GM19438 (cell line): ENCODE measurements at regions not wholly inside any gene's neighbourhood (a gene's known extent, or its start where the extent isn't known, plus 50 kb on each side); places are given as distances from the start of the nearest gene placed in this dataset.
"Not testable (repeated sequence)": the region's sequence is repeated elsewhere in the genome, so short reads cannot be mapped to it uniquely, and the experiment has no call there.

Experiments used
- ATAC-seq: cut with Tn5 transposase; IDR thresholded peaks from one replicate; pipeline ENCODE4 v1.9.1; 2021; ENCODE audit warnings: low read depth; ENCODE audit not compliant: unreplicated experiment

DNA sequence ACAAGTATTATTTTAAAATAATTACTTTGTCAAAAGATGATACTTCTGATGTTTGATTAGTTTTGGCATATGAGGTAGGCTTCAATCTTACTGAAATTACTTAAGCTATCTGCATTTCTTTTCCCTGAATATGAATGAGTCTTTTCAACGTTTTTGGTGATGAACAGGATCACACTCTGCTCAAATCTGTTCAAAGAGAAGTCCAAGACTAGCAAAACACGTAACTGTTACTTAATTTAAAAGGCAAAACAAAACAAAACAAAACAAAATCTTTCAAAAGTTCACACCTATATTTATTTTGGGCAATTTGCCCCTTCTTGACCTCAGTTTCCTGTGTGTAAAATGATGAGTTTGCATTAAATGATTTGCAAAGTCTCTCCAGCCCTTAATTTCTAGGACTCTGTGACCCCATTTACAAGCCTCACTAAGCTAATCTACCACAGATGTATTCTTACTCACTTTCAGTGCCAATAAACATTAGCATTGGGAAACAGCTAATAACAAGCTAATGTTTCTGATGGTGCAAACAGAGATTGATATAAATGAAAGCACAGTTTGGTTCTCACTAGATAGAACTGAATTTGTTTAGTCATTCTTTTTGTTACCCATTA is 865.4 kb downstream of the LTN1 start:
- no peak for ATAC-seq

DNA sequence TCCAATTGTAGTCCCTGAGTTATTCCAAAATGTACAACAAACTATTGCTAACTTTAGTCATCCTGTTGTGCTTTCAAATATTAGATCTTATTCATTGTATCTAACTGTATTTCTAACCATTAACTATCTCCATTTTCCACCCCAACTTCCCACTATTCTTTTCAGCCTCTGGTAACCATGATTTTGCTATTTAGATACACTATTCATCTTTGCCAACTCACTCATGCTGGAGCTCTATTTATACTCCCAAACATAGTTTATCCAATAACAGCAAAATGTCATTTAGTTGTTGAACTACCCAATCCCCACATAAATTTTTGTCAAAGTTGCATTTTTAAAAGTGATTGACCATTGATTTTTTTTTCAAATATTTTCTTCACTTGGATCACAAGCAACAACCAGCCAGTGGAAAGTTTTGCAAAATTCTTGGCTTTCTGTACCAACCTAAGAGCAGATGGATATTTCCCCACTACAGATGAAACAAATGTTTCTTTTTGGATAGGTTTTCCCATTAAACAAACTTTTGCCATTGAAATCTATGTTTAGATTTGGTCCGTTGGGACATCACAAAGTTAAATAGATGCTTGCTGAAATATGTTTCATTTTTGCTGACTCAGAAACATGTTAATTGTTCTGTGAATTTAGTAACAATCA is 866.0 kb downstream of the LTN1 start:
- ATAC-seq = no peak

DNA sequence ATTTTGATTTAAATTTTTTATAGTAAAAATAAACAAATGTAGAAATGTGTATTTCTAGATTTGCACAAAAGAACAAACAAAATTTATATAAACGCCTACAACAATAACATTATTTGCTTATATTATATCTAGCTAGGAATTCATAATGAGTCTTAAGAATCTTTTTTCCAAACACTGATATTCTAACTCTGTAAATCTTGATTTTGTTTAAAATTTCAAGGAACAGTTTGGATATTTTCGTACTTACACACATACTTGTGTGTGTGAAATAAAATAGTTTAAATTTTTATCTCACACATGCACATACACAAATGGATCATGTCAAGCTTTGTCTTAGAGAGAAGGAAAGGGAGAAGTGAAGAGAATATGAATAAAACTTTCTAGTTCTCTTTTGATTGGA is 868.1 kb downstream of the LTN1 start:
- no peak for ATAC-seq

DNA sequence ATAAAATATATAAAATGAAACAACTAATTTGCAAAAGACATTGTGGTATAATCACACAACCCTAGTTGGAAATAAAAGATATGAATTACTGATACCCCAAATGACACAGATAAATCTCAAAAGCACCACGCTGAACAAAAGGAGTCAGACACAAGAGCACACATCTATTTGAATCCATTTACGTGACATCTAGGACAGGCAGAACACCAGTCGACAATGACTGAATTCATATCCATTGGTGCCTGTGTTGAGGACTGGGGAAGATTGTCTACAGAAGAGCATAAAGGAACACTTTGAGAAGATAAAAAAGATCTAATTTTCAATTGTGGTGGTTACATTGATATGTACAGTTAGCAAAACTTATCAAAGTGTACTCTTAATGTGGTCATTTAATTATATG is 874.1 kb downstream of the LTN1 start:
- no peak for ATAC-seq

DNA sequence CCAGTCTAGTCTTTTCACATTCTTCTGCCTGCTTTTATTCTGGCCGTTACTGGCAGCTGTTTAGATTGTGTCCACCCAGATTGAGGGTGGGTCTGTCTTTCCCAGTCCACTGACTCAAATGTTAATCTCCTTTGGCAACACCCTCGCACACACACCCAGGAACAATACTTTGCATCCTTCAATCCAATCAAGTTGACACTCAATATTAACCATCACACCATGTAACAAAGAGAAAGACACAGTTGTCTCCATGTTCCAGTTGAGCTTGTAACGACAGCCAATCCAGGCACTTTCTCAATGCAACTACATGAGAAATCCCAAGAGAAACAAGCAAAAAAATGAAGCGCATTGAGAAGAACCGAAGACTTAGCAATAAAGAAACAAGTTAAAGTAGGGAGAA is 877.7 kb downstream of the LTN1 start:
- not testable (repeated sequence) for ATAC-seq

DNA sequence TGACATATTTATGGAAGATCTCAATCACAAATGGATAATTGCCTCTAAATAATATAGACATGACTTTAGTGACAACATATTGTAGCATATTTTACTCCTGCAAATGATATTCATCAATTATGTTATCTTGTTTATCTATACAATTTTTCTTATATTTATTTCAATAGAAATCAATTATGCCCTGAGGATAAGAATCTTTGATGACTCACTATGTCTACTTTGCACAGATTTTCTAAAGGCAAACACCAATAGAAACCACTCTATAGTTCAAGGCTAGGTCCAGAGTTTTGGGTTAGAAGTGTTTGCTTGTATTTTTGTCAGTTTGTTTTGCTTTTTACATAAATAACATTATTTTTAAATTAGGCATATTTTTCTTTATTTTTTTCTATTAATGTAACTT is 879.0 kb downstream of the LTN1 start:
- no peak for ATAC-seq

DNA sequence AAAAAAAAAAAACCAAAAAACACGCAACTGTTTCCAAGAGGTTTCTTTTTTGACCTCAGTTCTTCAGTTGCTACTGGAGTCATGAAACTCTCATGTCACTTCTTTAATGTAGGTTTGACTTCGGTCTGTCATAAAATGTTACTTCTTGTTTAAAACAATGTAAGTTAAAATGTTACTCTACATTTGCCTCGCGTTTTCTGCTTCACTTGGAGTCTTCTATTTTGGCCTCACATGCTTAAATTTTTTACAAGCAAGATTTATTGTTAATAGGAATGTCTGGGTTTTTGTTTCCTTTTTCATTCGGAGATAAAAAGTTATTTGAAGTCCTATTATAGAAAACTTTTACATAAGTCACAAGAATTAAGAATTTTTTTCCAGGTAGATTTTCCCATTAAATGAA is 880.2 kb downstream of the LTN1 start:
- ATAC-seq = no peak

DNA sequence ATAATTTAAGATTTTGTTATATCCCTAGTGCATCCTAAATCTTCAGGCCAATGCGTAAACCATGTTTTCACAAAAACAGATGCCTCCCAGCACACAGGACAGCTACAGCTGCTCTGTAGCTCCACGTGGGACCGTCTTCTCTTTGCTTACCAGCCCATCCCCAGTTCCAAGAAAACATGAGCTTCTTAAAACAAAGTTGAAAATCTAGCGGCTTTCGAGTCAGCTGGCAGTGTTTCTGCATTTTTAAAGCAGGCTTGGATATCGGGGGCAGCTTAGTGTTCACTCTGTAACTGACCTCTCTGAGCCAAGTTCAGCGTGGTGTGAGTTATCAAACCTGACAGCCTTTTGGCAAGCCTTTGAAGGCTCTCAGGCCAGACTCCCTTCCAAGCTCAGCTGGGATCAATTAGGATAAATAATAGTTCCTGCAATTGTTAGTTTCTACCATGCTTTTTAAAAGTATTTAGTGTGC is 881.5 kb downstream of the LTN1 start:
- ATAC-seq = no peak

DNA sequence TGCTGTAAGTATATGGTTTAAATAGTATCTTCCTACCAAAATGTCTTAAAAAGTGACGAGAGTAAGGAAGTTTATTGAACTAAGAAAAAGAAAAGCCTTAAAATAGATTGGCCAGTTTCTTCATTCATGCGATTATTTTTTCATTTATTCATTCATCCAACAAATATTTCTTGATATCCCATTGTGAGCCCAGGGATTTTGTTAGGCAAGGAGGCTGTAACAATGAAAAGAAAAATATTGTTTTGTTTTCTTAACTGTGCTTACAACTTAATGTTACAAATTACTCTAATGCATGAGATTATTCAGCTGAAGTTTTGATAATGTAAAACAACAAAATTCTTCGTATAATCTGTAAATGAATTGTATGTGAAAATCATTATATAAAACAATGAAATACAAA is 882.0 kb downstream of the LTN1 start:
- no peak for ATAC-seq

DNA sequence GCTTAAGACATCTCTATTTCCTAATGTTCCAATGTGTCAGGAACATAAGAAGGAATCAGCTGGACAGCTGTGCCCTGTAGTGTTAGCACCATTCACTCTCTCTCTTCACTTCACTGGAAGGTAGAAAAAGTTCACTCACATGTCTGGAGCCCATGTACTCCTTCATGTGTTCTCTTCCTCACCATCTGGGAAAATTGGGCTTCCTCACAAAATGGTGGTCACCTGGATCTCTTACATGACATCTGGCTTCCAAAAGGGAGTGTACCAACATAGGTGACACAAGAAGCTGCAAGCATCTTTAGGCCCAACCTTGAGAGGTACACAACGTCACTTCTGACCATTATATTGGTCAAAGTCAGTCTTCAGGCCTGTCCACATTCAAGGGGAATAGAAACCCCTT is 882.6 kb downstream of the LTN1 start:
- no peak for ATAC-seq

DNA sequence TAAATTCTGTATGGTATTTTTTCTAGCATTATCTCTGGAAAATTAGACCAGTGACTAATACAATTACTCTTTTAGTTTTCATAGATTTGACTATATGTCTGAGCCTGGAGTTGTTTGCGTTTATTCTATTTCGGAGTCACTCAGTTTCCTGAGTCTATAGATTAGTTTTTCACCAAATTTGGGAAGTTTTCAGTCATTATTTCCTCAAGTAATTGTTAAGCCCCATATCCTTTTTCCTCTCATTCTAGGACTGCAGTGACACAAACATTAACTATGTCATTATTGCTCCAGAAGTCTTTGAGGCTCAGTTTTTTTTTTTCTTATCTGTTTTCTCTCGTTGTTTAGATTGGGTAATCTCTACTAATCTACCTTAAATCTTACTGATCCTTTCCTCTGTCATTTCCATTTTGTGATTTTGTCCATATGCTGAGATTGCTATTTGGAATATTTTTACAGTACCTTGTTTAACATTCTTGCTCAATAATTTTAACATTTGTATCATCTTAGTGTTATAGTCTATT is 886.2 kb downstream of the LTN1 start:
- no peak for ATAC-seq

DNA sequence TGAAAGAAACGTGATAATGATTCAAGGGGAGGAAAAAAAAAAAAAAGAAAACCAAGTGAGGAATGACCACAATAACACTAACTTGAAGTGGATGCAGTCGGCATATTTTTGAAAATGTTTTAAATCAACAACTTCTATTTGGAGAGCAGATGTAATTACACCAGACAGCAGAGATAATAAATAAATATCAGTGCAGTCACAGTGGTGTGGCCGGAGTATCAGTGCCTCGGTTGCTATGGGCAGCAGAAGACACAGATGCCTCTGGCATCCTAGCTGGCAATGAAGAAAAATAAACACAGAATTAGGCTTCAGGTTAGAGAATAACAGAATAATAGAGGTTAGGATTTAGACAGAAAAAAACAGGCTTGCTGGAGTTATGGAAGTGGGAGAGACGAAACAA is 888.3 kb downstream of the LTN1 start:
- ATAC-seq = no peak

DNA sequence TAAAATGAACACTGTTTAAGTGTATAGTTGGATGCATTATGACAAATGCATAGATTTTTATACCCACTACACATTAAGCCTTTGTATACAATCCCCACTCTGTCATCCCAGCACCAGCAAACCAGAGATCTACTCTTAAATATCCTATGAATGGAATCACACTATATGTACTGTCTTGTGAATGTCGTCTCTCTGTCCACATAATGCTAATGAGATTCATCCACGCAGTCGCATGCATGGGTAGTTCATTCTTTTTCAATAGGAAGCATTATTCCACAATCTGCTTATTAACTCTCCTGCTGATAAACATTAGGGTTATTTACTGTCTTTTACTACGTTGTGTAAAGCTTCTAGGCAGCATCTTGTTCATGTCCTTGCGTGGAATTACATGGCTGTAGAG is 892.3 kb downstream of the LTN1 start:
- no peak for ATAC-seq

DNA sequence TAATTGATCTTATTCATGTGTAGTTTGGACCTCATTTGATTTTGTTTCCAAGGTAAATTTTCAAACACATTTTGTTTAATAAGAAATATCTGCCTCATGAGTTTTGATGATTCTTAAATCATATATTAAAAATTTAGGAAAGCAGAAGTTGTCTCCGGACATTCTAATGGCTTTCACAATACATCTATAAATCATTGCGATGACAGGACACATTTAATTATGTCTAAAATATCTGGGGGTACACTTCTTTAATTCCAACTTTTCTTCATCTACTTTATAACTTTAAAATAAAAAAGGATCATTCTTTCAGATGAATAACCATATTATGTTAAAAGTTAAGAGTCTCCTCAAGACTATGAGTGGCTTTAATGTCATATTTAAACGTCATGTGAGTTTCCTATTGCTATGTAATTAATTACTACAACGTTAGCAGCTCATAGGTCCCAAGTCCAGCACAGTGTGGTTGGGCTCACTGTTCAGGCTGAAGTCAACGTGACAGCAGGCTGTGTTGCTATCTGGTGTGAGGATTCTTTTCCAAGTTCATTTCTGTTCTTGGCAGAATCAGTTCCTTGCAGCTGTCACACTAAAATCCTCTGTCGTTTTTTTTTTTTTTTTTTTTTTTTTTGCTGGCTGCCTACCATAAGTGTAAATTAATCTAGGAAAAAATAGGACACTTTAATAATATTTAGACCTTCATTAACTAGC is 893.5 kb downstream of the LTN1 start:
- ATAC-seq = no peak

DNA sequence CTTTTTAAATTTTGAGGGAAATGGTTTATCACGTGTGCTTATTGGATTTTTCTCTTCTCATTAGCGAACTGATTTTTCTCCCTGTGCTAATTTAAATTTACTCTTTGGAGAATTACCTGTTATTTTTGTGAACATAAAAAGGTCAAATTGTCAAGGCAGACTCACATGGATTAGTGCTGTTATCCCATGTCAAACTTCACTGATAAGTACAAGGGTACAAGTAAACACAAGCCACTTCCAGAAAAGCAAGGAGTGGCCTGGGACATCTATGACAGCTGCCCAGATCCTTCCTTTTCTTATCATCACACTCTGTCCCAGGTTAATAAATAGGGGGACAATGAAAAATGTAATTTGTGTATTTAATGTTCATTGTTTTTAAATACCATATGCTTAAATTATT is 901.2 kb downstream of the LTN1 start:
- ATAC-seq = no peak

DNA sequence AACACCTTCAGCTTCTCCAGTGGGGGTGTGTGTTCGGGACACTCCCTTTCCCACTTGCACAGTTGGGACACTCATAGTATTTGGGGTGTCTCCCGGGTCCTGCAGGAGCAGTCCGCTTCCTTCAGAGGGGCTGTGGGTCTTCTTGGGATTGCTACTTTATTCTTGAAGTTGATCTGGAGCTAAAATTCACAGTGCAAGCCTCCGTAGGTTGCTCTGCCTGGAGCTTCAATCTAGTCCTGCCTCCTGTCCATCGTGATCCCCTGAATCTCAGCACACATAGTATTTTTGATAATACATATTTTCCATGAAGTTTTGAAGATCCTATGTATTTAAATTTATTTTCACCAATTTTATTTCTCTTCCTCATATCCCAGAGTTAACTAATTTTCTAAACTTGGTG is 902.1 kb downstream of the LTN1 start:
- ATAC-seq = no peak

DNA sequence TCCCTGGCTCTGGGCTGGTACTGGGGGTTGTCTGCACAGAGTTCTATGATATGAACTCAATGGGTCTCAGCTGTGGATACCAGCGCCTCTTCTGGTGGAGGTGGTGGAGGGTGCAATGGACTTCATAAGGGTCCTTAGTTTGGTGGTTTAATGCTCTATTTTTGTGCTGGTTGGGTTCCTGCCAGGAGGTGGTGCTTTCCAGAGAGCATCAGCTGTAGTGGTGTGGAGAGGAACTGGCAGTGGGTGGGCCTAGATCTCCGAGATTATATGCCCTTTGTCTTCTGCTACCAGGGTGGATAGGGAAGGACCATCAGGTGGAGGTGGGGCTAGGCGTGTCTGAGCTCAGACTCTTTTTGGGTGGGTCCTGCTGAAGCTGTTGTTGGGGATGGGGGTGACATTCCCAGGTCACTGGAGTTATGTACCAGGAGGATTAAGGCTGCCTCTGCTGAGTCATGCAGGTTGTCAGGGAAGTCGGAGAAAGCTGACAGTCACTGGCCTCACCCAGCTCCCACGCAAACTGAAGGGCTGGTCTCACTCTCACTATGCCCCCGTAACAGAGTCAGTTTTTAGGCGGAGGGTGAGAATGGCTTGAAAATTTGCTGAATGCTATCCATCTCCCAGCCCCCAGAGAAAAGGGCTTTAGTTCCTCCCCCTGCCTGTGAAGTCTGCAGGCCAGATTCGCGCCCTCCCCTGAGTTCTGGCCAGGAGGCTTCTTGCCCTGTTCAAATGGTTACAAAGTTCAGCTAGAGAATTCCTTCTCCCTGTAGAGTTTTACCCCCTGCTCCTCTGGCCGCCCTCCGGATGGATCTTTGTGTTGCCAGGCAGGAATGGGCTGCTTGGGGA is 902.9 kb downstream of the LTN1 start:
- no peak for ATAC-seq

DNA sequence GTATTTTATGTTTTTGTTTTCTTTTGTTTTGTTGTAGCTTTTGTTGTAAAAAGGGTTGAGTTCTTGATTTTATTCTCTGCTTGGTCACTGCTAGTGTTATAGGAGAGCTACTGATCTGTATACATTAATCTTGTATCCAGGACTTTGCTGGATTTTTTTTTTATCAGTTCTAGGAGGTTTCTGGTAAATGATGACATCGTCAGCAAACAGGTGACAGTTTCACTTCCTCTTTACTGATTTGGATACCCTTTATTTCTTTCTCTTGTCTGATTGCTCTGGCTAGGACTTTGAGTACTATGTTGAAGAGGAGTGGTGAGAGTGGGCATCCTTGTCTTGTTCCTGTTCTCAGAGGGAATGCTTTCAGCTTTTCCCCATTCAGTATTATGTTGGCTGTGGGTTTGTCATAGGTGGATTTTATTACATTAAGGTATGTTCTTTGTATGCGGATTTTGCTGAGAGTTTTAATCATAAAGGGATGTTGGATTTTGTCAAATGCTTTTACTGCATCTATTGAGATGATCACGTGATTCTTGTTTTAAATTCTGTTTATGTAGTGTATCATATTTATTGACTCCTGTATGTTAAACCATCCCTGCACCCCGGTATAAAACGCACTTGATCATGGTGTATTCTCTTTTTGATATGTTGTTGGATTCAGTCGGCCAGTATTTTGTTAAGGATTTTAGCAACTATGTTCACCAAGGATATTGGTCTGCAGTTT is 905.7 kb downstream of the LTN1 start:
- ATAC-seq = no peak

DNA sequence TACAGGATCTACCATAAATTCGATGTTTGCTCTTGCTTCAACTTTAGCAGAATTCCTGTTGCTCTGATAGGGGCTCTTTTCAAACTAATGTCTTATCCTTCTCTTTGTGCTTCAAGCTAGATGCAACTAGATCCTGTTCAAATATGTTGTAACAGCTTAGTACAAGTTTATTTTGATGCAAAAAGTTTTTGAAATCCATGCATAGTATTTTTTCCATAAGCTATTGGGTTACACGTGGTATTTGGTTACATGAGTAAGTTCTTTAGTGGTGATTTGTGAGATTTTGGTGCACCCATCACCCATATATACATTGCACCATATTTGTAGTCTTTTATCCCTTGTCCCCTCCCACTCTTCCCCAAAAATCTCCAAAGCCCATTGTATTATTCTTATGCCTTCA is 907.7 kb downstream of the LTN1 start:
- no peak for ATAC-seq

DNA sequence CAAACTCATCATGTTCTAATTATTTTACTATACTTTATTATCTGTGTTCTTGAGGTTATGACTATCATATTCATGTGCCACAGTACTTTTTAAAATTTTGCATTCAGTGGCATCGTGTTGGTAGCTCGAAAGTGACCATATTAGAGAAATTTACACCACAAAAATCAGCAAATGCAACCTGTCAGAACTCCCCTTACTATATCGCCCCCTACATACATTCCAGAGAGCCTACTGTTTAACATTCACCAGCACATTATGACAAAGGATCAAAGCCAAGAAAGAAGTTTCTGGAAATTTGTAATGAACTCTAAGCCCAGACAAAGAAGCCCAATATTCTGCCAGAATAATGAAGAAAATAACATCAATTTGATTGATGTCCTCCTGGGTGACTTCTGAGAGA is 909.3 kb downstream of the LTN1 start:
- no peak for ATAC-seq
